CD4-positive, alpha-beta T cell (primary cell): ENCODE measurements at regions not wholly inside any gene's neighbourhood (a gene's known extent, or its start where the extent isn't known, plus 50 kb on each side); places are given as distances from the start of the nearest gene placed in this dataset.

Experiments used
- ATAC-seq: fragments of 200-7000 bp; cut with Tn5 transposase; one replicate; pipeline ENCODE4 v1.10.0; 2022; ENCODE audit warnings: mild to moderate bottlenecking; ENCODE audit not compliant: poor library complexity
- CTCF ChIA-PET: fragments of 350-600 bp; sonication (Branson Sonifier 250); formaldehyde crosslinking; loops from one replicate; lab custom pipeline; 2021; ENCODE audit warnings: antibody characterized with exemption, inconsistent platforms; lab: Charles Lee
- POLR2A ChIA-PET: fragments of 350-600 bp; sonication (Branson Sonifier 250); formaldehyde crosslinking; loops from one replicate; lab custom pipeline; 2021; ENCODE audit warnings: antibody characterized with exemption, inconsistent platforms; lab: Charles Lee
- DNase-seq, 14 experiments: peaks; one replicate each; pipeline ENCODE4 v3.0.0-alpha.2; 2013 to 2020; ENCODE audit warnings: mixed read lengths in 2 of 14
- H3K27ac ChIP-seq, 2 donors: one replicate each; pipeline versions ENCODE4 v1.5.1 to v1.7.0; 2013; ENCODE audit warnings: low read length in 2 of 2, low read depth in 1 of 2, mild to moderate bottlenecking in 1 of 2
- H3K27me3 ChIP-seq, 2 experiments: 1 replicate in 1 of 2; 2 replicates in 1 of 2; pipeline versions ENCODE4 v1.6.1 to v1.7.0; 2013; ENCODE audit warnings: low read length in 2 of 2, control low read depth in 1 of 2, mild to moderate bottlenecking in 1 of 2, moderate library complexity in 1 of 2; ENCODE audit not compliant: insufficient read depth in 2 of 2, control insufficient read depth in 1 of 2
- H3K36me3 ChIP-seq: one replicate; pipeline ENCODE4 v1.6.1; 2013; ENCODE audit warnings: low read length, control low read depth; ENCODE audit not compliant: insufficient read depth
- H3K4me1 ChIP-seq: one replicate; pipeline ENCODE4 v1.6.1; 2013; ENCODE audit warnings: low read length, control low read depth; ENCODE audit not compliant: insufficient read depth
- H3K4me3 ChIP-seq: one replicate; pipeline ENCODE4 v1.5.1; 2013; ENCODE audit warnings: mild to moderate bottlenecking, low read length, moderate library complexity
- H3K9me3 ChIP-seq, 2 experiments: 1 replicate in 1 of 2; 2 replicates in 1 of 2; pipeline versions ENCODE4 v1.6.1 to v1.7.0; 2013; ENCODE audit warnings: low read length in 2 of 2, mild to moderate bottlenecking in 2 of 2, control low read depth in 1 of 2, moderate library complexity in 1 of 2; ENCODE audit not compliant: control insufficient read depth in 1 of 2, insufficient read depth in 1 of 2
- H3K27ac Mint-ChIP-seq: one replicate; pipeline ENCODE4 v1.8.0; 2020; ENCODE audit warnings: mixed read lengths
- H3K27me3 Mint-ChIP-seq: one replicate; pipeline ENCODE4 v1.8.0; 2021; ENCODE audit warnings: mixed read lengths
- H3K36me3 Mint-ChIP-seq: one replicate; pipeline ENCODE4 v1.8.0; 2021; ENCODE audit warnings: low read depth, mixed read lengths
- H3K4me1 Mint-ChIP-seq: one replicate; pipeline ENCODE4 v1.8.0; 2021; ENCODE audit warnings: low read depth, mixed read lengths
- H3K4me3 Mint-ChIP-seq: one replicate; pipeline ENCODE4 v1.8.0; 2020; ENCODE audit warnings: mild to moderate bottlenecking, mixed read lengths
- H3K9me3 Mint-ChIP-seq: one replicate; pipeline ENCODE4 v1.8.0; 2020; ENCODE audit warnings: mixed read lengths
- CTCF ChIP-seq: fragments of 200-600 bp; IDR thresholded peaks from one replicate; pipeline ENCODE4 v1.8.0; 2022; ENCODE audit warnings: antibody characterized with exemption, mild to moderate bottlenecking
- intact Hi-C, 2 experiments: fragments of 100-400 bp; cut with DNase I in 1 of 2; cut with micrococcal nuclease in 1 of 2; formaldehyde crosslinking; loops; one replicate each; pipeline versions ENCODE4 v1.15.1 to v1.9.0; 2023 to 2025; cut with DNase I, micrococcal nuclease

- no peak for TF ChIP-seq CTCF
- DNase-seq: no peak
- ChIA-PET POLR2A (no interaction called here), CTCF (no interaction called here)
- no peaks in the 10 kb centered on the region for H3K36me3 Mint-ChIP-seq
- ATAC-seq: no peak
- no peak overlapping the region for H3K27ac Mint-ChIP-seq
- H3K27me3 Mint-ChIP-seq: no peaks in the 10 kb centered on the region
- no peaks in the 10 kb centered on the region for H3K4me1 ChIP-seq
- H3K4me3 ChIP-seq: no peak overlapping the region
- intact Hi-C loops: no loop called here
- no peaks in the 10 kb centered on the region for H3K4me1 Mint-ChIP-seq
- H3K9me3 ChIP-seq: no peaks in the 10 kb centered on the region
- H3K27ac ChIP-seq: no peak overlapping the region
- H3K9me3 Mint-ChIP-seq: peaks cover 3% of the 10 kb centered on the region
- no peak overlapping the region for H3K4me3 Mint-ChIP-seq
- H3K36me3 ChIP-seq: no peaks in the 10 kb centered on the region
- H3K27me3 ChIP-seq: no peaks in the 10 kb centered on the region
Measured at GRCh38 chr18:64402636-64403035, 253.7 kb upstream of the LINC00305 start.

GRCh38 chr18:64401268-64402060, 252.6 kb upstream of the LINC00305 start:
- ChIA-PET POLR2A (no interaction called here), CTCF (no interaction called here)
- Mint-ChIP-seq H3K9me3 (peaks cover 3% of the 10 kb centered on the region), H3K4me1 (no peaks in the 10 kb centered on the region), H3K27me3 (no peaks in the 10 kb centered on the region), H3K36me3 (no peaks in the 10 kb centered on the region), H3K4me3 (no peak overlapping the region), H3K27ac (no peak overlapping the region)
- intact Hi-C loops: no loop called here
- Histone ChIP-seq H3K9me3 (no peaks in the 10 kb centered on the region), H3K27ac (no peak overlapping the region), H3K36me3 (no peaks in the 10 kb centered on the region), H3K4me3 (no peak overlapping the region), H3K4me1 (no peaks in the 10 kb centered on the region), H3K27me3 (no peaks in the 10 kb centered on the region)
- DNase-seq (no peak), ATAC-seq (no peak)
- TF ChIP-seq CTCF: no peak

- Histone ChIP-seq H3K9me3 (no peaks in the 10 kb centered on the region), H3K27ac (no peak overlapping the region), H3K27me3 (no peaks in the 10 kb centered on the region), H3K4me3 (no peak overlapping the region), H3K36me3 (no peaks in the 10 kb centered on the region), H3K4me1 (no peaks in the 10 kb centered on the region)
- POLR2A ChIA-PET: no interaction called here
- no peak for DNase-seq
- no peak for ATAC-seq
- Mint-ChIP-seq H3K27ac (no peak overlapping the region), H3K4me3 (no peak overlapping the region), H3K36me3 (no peaks in the 10 kb centered on the region), H3K4me1 (no peaks in the 10 kb centered on the region), H3K27me3 (no peaks in the 10 kb centered on the region), H3K9me3 (peaks cover 7% of the 10 kb centered on the region)
- intact Hi-C loops: no loop called here
- TF ChIP-seq CTCF: no peak
- CTCF ChIA-PET: no interaction called here
Measured at GRCh38 chr18:64399566-64399965, 250.7 kb upstream of the LINC00305 start.
